Right lobe of liver (tissue), 6 donors: ENCODE measurements at regions not wholly inside any gene's neighbourhood (a gene's known extent, or its start where the extent isn't known, plus 50 kb on each side); places are given as distances from the start of the nearest gene placed in this dataset.

Experiments
- ATAC-seq, 4 donors: fragments of 200-7000 bp; cut with Tn5 transposase; one replicate each; pipeline ENCODE4 v1.9.1; 2020; ENCODE audit warnings: mild to moderate bottlenecking in 4 of 4, moderate library complexity in 4 of 4
- DNase-seq, 3 donors: peaks; one replicate each; pipeline ENCODE4 v3.0.0-alpha.2; 2020
- H3K27ac ChIP-seq, 3 donors: fragments of 200-600 bp; one replicate each; pipeline ENCODE4 v1.8.0; 2022
- H3K27me3 ChIP-seq, 2 donors: fragments of 200-600 bp; one replicate each; pipeline ENCODE4 v1.8.0; 2022
- H3K36me3 ChIP-seq, 4 donors: fragments of 200-600 bp; sonication (generic) in 1 of 4; one replicate each; pipeline versions ENCODE4 v1.5.1 to v1.8.0; 2017 to 2022; ENCODE audit warnings: control low read depth in 1 of 4
- H3K4me1 ChIP-seq, 4 donors: fragments of 200-600 bp; sonication (generic) in 1 of 4; one replicate each; pipeline versions ENCODE4 v1.5.1 to v1.8.0; 2017 to 2022; ENCODE audit warnings: control low read depth in 1 of 4
- H3K4me3 ChIP-seq, 3 donors: fragments of 200-600 bp; one replicate each; pipeline ENCODE4 v1.8.0; 2022
- H3K9me3 ChIP-seq, 4 donors: fragments of 200-600 bp; sonication (generic) in 1 of 4; one replicate each; pipeline versions ENCODE4 v1.5.1 to v1.8.0; 2017 to 2022; ENCODE audit warnings: control low read depth in 1 of 4
- POLR2A ChIP-seq: fragments of 450-650 bp; IDR thresholded peaks from one replicate; pipeline ENCODE4 v1.6.1; 2017; ENCODE audit warnings: antibody characterized with exemption, mild to moderate bottlenecking
- WGBS: methylation state at CpG from one replicate; pipeline ENCODE4 v1.1.6; 2018; ENCODE audit warnings: low coverage, low lambda C conversion rate; ENCODE audit not compliant: insufficient coverage; ENCODE audit errors: missing lambda C conversion rate; 5-methylcytosine and 5-hydroxymethylcytosine counted together
- intact Hi-C, 2 donors: fragments of 100-400 bp; cut with DNase I; formaldehyde crosslinking; loops; one replicate each; pipeline versions ENCODE4 v1.11.2 to v1.14.1; 2022
- TF ChIP-seq, protein P1 (sequence below), 4 donors: fragments of 200-600 bp in 3 of 4; fragments of 450-650 bp in 1 of 4; IDR thresholded peaks; one replicate each; pipeline versions ENCODE4 v1.5.1 to v1.8.0; 2016 to 2022; ENCODE audit warnings: antibody characterized with exemption in 4 of 4, mild to moderate bottlenecking in 2 of 4
- donor health status: DM: no; HTN: yes; CAD: no.
- donor health status: DM: no; HTN: no; CAD: no.
- donor health status: DM: no; HTN: no; CAD: no.
- donor health status: DM: no; HTN: yes; CAD: no.
- donor health status: DM: no; HTN: yes; CAD: no.

GRCh38 chrX:140064993-140065392, 99.7 kb upstream of the CXorf66 start:
- intact Hi-C loops = loop anchor here in 1 of 2 donors (10.0 kb wide), 1 partner anchor 60 kb away; no protein-coding TSS in a partner anchor
- Histone ChIP-seq H3K9me3 (no peaks in the 10 kb centered on the region), H3K27me3 (no peaks in the 10 kb centered on the region), H3K27ac (no peak overlapping the region), H3K4me1 (no peaks in the 10 kb centered on the region), H3K4me3 (no peak overlapping the region), H3K36me3 (no peaks in the 10 kb centered on the region)
- TF ChIP-seq POLR2A = no peak
- TF ChIP-seq, protein P1, sequence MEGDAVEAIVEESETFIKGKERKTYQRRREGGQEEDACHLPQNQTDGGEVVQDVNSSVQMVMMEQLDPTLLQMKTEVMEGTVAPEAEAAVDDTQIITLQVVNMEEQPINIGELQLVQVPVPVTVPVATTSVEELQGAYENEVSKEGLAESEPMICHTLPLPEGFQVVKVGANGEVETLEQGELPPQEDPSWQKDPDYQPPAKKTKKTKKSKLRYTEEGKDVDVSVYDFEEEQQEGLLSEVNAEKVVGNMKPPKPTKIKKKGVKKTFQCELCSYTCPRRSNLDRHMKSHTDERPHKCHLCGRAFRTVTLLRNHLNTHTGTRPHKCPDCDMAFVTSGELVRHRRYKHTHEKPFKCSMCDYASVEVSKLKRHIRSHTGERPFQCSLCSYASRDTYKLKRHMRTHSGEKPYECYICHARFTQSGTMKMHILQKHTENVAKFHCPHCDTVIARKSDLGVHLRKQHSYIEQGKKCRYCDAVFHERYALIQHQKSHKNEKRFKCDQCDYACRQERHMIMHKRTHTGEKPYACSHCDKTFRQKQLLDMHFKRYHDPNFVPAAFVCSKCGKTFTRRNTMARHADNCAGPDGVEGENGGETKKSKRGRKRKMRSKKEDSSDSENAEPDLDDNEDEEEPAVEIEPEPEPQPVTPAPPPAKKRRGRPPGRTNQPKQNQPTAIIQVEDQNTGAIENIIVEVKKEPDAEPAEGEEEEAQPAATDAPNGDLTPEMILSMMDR (IDR thresholded peaks at IDR 0.05) = no peak
- ATAC-seq (peak; percentile 89 to 98 (median 94)), DNase-seq (peak; percentile 43 to 78 (median 58))
- WGBS = 10% methylated on average over 4 of the region's 4 CpGs

DNA sequence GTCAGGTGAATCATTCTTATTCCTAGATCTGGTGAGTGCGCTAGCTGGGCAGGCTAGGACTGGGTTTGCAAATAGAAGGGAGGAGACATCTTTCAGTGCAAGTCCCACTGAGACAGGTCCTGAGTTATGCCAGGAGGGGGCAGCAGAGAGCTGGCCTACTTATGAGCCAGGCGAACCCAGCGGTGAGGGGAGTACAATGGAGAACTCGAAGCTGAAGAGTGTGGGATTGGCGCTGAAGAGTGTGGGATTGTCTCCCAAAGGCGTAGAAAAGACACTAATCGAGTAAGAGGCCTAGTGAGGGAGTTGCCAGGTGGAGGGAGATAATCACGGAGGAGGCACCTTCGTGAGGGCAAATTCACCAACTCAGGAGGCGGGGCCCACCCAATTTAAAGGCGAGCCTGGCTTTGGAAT, 91.7 kb upstream of the CXorf66 start:
- H3K4me3 ChIP-seq = no peak overlapping the region
- DNase-seq = peak; percentile 74 to 77 (median 75)
- H3K9me3 ChIP-seq = no peaks in the 10 kb centered on the region

DNA sequence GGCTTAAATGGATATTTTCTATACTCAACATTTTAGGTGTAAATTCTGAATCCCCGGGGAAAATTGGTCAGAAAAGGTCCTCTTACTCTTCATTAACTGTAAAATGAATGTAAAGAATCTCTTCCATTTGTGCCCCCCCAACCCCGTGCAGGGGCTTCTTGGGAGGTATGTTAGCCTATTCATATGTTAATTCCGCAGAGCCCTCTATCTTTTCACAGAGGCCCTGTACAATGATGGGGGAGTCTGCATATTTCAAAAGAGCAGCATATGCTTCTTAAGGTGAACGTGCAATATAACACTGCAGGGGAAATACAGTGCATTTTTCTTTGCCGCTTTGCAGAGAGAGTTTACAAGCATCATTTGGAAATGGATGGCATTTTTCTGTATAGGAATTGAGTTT, 88.5 kb upstream of the CXorf66 start:
- no peaks in the 10 kb centered on the region for H3K9me3 ChIP-seq
- H3K36me3 ChIP-seq = no peaks in the 10 kb centered on the region
- H3K4me1 ChIP-seq = no peaks in the 10 kb centered on the region
- TF ChIP-seq, protein P1 (IDR thresholded peaks at IDR 0.05) = no peak
- TF ChIP-seq POLR2A = no peak
- DNase-seq (no peak), ATAC-seq (no peak)
- 27% methylated on average over 5 of the region's 5 CpGs for WGBS
- intact Hi-C loops = no loop called here
- no peaks in the 10 kb centered on the region for H3K27me3 ChIP-seq
- H3K4me3 ChIP-seq = no peak overlapping the region
- no peak overlapping the region for H3K27ac ChIP-seq

More for the DNA sequence above, 91.7 kb upstream of the CXorf66 start:
- Histone ChIP-seq H3K27me3 (no peaks in the 10 kb centered on the region), H3K4me1 (no peaks in the 10 kb centered on the region), H3K27ac (no peak overlapping the region), H3K36me3 (no peaks in the 10 kb centered on the region)
- ATAC-seq = peak; percentile 98 to 100 (median 100)
- no peak for TF ChIP-seq POLR2A
- TF ChIP-seq, protein P1 (IDR thresholded peaks at IDR 0.05) = peak; percentile 75 to 98 (median 88)
- 16% methylated on average over 10 of the region's 11 CpGs for WGBS
- intact Hi-C loops = loop anchor here in 1 of 2 donors (5.0 kb wide), 1 partner anchor 85 kb away; no protein-coding TSS in a partner anchor

GRCh38 chrX:140050906-140051305, 85.6 kb upstream of the CXorf66 start:
- Histone ChIP-seq H3K27me3 (no peaks in the 10 kb centered on the region), H3K4me3 (no peak overlapping the region), H3K36me3 (no peaks in the 10 kb centered on the region), H3K4me1 (no peaks in the 10 kb centered on the region), H3K27ac (no peak overlapping the region), H3K9me3 (no peaks in the 10 kb centered on the region)
- intact Hi-C loops = no loop called here
- no peak for DNase-seq
- TF ChIP-seq POLR2A = no peak
- TF ChIP-seq, protein P1 (IDR thresholded peaks at IDR 0.05) = peak; percentile 8 to 57 (median 47)
- peak in 2 of 4 donors; percentile 36 to 41 for ATAC-seq

- ATAC-seq = peak in 1 of 4 donors; percentile 17
- intact Hi-C loops = no loop called here
These were observed 75.1 kb upstream of the CXorf66 start for GRCh38 chrX:140040386-140040785.

More at GRCh38 chrX:140040386-140040785, 75.1 kb upstream of the CXorf66 start:
- DNase-seq = no peak
- Histone ChIP-seq H3K27me3 (no peaks in the 10 kb centered on the region), H3K4me3 (no peak overlapping the region), H3K9me3 (peaks cover 0 to 3% (median 0%) of the 10 kb centered on the region in 4 donors), H3K36me3 (no peaks in the 10 kb centered on the region), H3K27ac (no peak overlapping the region), H3K4me1 (no peaks in the 10 kb centered on the region)
- TF ChIP-seq, protein P1 (IDR thresholded peaks at IDR 0.05) = no peak
- no peak for TF ChIP-seq POLR2A
- 57% methylated on average over 2 of the region's 5 CpGs for WGBS
